ENCODE measurements at regions not wholly inside any gene's neighbourhood (a gene's known extent, or its start where the extent isn't known, plus 50 kb on each side); places are given as distances from the start of the nearest gene placed in this dataset.
A peak's percentile ranks its signal among the peaks of the same experiment; 100 is the strongest.

- FAIRE-seq, result peak; percentile 18
Observed at GRCh38 chr6:80519811-80520594, 413.5 kb downstream of the BCKDHB start.

GRCh38 chr6:80517525-80517924, 411.1 kb downstream of the BCKDHB start:
- ChIA-PET SMC1A (ENCODE audit: uncharacterized antibody, unreplicated experiment) (no interaction called here), CTCF (no interaction called here), RAD21 (ENCODE audit: unreplicated experiment) (no interaction called here), POLR2A (no interaction called here)
- FAIRE-seq, result no peak
- H3K4me1 ChIP-seq (ENCODE audit: control insufficient read depth, insufficient read depth, low read length), result no peaks in the 10 kb centered on the region
- no peak for ATAC-seq
- in situ Hi-C loops (cut with MboI) (no loop called here), intact Hi-C loops (cut with micrococcal nuclease; ENCODE audit: unreplicated experiment) (no loop called here)
- no peaks in the 10 kb centered on the region for H4K20me1 ChIP-seq (ENCODE audit: control insufficient read depth, insufficient read depth)
- no peak overlapping the region for H3K27ac ChIP-seq (ENCODE audit: control insufficient read depth, insufficient read depth)
- BruUV-seq (replicated peaks), result no TSS peak
- TF ChIP-seq MYB (IDR thresholded peaks at IDR 0.05; ENCODE audit: borderline replicate concordance, low read depth, low read length) (no peak), SREBF2 (IDR thresholded peaks at IDR 0.05; ENCODE audit: low read length) (no peak), POLR2AphosphoS2 (IDR thresholded peaks at IDR 0.05; ENCODE audit: low read depth, low read length) (no peak), NR2F1 (conservative IDR thresholded peaks at IDR 0.05) (no peak), BCLAF1 (IDR thresholded peaks at IDR 0.05) (no peak), SMAD1 (IDR thresholded peaks at IDR 0.05; ENCODE audit: low read depth, partially characterized antibody) (no peak)
- TF ChIP-seq, protein P1, sequence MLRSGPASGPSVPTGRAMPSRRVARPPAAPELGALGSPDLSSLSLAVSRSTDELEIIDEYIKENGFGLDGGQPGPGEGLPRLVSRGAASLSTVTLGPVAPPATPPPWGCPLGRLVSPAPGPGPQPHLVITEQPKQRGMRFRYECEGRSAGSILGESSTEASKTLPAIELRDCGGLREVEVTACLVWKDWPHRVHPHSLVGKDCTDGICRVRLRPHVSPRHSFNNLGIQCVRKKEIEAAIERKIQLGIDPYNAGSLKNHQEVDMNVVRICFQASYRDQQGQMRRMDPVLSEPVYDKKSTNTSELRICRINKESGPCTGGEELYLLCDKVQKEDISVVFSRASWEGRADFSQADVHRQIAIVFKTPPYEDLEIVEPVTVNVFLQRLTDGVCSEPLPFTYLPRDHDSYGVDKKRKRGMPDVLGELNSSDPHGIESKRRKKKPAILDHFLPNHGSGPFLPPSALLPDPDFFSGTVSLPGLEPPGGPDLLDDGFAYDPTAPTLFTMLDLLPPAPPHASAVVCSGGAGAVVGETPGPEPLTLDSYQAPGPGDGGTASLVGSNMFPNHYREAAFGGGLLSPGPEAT (IDR thresholded peaks at IDR 0.05; ENCODE audit: low read depth), result no peak
- H2AFZ ChIP-seq (ENCODE audit: control insufficient read depth, low read depth, low read length), result no peak overlapping the region
- no peak overlapping the region for H3K4me3 ChIP-seq
- H3K9me3 ChIP-seq (replicated peaks; ENCODE audit: control insufficient read depth, insufficient read depth, low read length), result no peaks in the 10 kb centered on the region
- H3K4me2 ChIP-seq (ENCODE audit: control insufficient read depth, insufficient read depth), result no peak overlapping the region
- H3K79me2 ChIP-seq (ENCODE audit: control insufficient read depth, insufficient read depth, low read length), result no peaks in the 10 kb centered on the region
- DNase-seq (ENCODE audit: low read depth, low spot score), result no peak
- H3K9ac ChIP-seq (ENCODE audit: control insufficient read depth, insufficient read depth, low read length), result no peak overlapping the region
- 53% methylated on average over 2 of the region's 2 CpGs for WGBS (ENCODE audit: insufficient coverage, insufficient replicate concordance, low lambda C conversion rate, missing lambda C conversion rate)
- H3K36me3 ChIP-seq (ENCODE audit: control insufficient read depth in 2 of 2, insufficient read depth in 2 of 2, low read length in 1 of 2), result no peaks in the 10 kb centered on the region
- no peaks in the 10 kb centered on the region for H3K27me3 ChIP-seq (replicated peaks in 1 of 2; ENCODE audit: control insufficient read depth in 2 of 2, insufficient read depth in 2 of 2, low read length in 1 of 2)

More at GRCh38 chr6:80519811-80520594, 413.5 kb downstream of the BCKDHB start:
- Histone ChIP-seq H3K79me2 (ENCODE audit: control insufficient read depth, insufficient read depth, low read length) (no peaks in the 10 kb centered on the region), H3K36me3 (ENCODE audit: control insufficient read depth in 2 of 2, insufficient read depth in 2 of 2, low read length in 1 of 2) (no peaks in the 10 kb centered on the region), H3K27me3 (replicated peaks in 1 of 2; ENCODE audit: control insufficient read depth in 2 of 2, insufficient read depth in 2 of 2, low read length in 1 of 2) (no peaks in the 10 kb centered on the region), H4K20me1 (ENCODE audit: control insufficient read depth, insufficient read depth) (no peaks in the 10 kb centered on the region), H3K27ac (ENCODE audit: control insufficient read depth, insufficient read depth) (no peak overlapping the region), H3K4me3 (no peak overlapping the region), H2AFZ (ENCODE audit: control insufficient read depth, low read depth, low read length) (no peak overlapping the region), H3K9me3 (replicated peaks; ENCODE audit: control insufficient read depth, insufficient read depth, low read length) (no peaks in the 10 kb centered on the region), H3K4me1 (ENCODE audit: control insufficient read depth, insufficient read depth, low read length) (no peaks in the 10 kb centered on the region), H3K4me2 (ENCODE audit: control insufficient read depth, insufficient read depth) (no peak overlapping the region), H3K9ac (ENCODE audit: control insufficient read depth, insufficient read depth, low read length) (no peak overlapping the region)
- SMC1A ChIA-PET (ENCODE audit: uncharacterized antibody, unreplicated experiment), result no interaction called here
- in situ Hi-C loops (cut with MboI), result no loop called here
- TF ChIP-seq ZBED1 (IDR thresholded peaks at IDR 0.05; ENCODE audit: borderline replicate concordance) (no peak), RFX5 (IDR thresholded peaks at IDR 0.05; ENCODE audit: low read depth, low read length) (no peak), JUNB (IDR thresholded peaks at IDR 0.05) (peak; percentile 13; the same call in 1 of the 2 replicates)
- RAD21 ChIA-PET (ENCODE audit: unreplicated experiment), result no interaction called here
- no TSS peak for BruUV-seq (replicated peaks)
- WGBS (ENCODE audit: insufficient coverage, insufficient replicate concordance, low lambda C conversion rate, missing lambda C conversion rate), result 20% methylated on average over 2 of the region's 2 CpGs
- CTCF ChIA-PET, result interaction anchor here (0.5 kb wide), 1 partner anchor 369 kb away, joined by 4 read pairs; no protein-coding TSS in a partner anchor
- DNase-seq (ENCODE audit: low read depth, low spot score), result no peak
- intact Hi-C loops (cut with micrococcal nuclease; ENCODE audit: unreplicated experiment), result no loop called here
- POLR2A ChIA-PET, result no interaction called here
- no peak for ATAC-seq
